ENCODE measurements at regions not wholly inside any gene's neighbourhood (a gene's known extent, or its start where the extent isn't known, plus 50 kb on each side); places are given as distances from the start of the nearest gene placed in this dataset.

DNA sequence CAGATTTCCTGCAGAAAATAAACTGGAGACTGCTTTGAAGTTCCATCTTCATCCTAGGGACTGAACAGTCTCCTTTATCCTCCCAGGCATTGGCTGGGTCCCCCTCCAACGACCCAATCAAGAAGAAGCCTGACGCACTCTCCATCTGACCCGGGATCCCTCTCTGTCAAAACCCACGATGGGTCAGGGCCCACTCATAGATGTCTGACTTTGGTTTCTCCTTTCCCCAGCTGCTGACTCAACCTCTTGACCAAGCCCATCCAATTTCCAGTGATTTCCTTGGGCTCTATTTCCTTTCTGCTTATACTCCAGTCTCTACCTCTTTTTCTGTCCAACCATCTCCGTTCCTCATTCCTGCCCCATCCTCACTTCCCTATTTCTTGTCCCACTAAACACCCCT lies 189.7 kb downstream of the MIAT start:
- Histone ChIP-seq H3K36me3 (ENCODE audit: control insufficient read depth in 4 of 4, insufficient read depth in 4 of 4, low read length in 4 of 4) (no peaks in the 10 kb centered on the region), H3K4me1 (ENCODE audit: control insufficient read depth in 5 of 5, insufficient read depth in 5 of 5, low read length in 5 of 5) (no peaks in the 10 kb centered on the region), H3K27ac (ENCODE audit: low read depth in 1 of 2, low read length in 1 of 2) (no peak overlapping the region), H3K27me3 (ENCODE audit: control insufficient read depth in 3 of 3, insufficient read depth in 3 of 3, low read length in 2 of 3) (peaks cover 0 to 6% (median 0%) of the 10 kb centered on the region in 3 donors), H3K9me3 (ENCODE audit: control insufficient read depth in 4 of 4, insufficient read depth in 3 of 4, low read length in 3 of 4) (no peaks in the 10 kb centered on the region), H3K4me3 (no peak overlapping the region), H3K9ac (ENCODE audit: insufficient read depth in 1 of 2, low read length in 2 of 2) (no peak overlapping the region)
- TF ChIP-seq CTCF (IDR thresholded peaks at IDR 0.05; ENCODE audit: control extremely low read depth, extremely low read depth): no peak
- WGBS, 2 donors: 75 to 79% methylated on average over 5 of the region's 5 CpGs
- ATAC-seq (ENCODE audit: insufficient read depth, low FRiP score): no peak
- DNase-seq: no peak

DNA sequence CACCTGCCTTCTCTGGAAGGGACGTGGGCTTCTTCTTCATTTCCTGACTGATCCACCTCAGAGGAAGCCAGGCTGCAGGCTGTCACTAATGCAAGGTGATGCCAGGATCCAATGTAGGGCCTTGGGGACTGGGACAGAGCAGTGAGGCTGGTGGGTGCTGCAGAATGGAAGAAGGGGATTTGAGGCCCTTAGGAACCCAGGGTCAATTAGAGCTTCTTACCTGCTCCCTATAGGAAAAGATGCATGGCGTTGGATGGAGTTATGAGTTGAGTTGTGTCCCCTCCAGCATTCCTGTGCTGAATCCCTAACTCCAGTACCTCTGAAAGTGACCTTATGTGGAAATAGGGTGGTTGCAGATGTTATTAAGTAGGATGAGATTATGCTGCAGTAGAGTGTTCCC lies 190.4 kb downstream of the MIAT start:
- Histone ChIP-seq H3K27ac (ENCODE audit: low read depth in 1 of 2, low read length in 1 of 2) (no peak overlapping the region), H3K9ac (ENCODE audit: insufficient read depth in 1 of 2, low read length in 2 of 2) (no peak overlapping the region), H3K4me1 (ENCODE audit: control insufficient read depth in 5 of 5, insufficient read depth in 5 of 5, low read length in 5 of 5) (no peaks in the 10 kb centered on the region), H3K27me3 (ENCODE audit: control insufficient read depth in 3 of 3, insufficient read depth in 3 of 3, low read length in 2 of 3) (no peaks in the 10 kb centered on the region), H3K9me3 (ENCODE audit: control insufficient read depth in 4 of 4, insufficient read depth in 3 of 4, low read length in 3 of 4) (no peaks in the 10 kb centered on the region), H3K4me3 (no peak overlapping the region), H3K36me3 (ENCODE audit: control insufficient read depth in 4 of 4, insufficient read depth in 4 of 4, low read length in 4 of 4) (no peaks in the 10 kb centered on the region)
- DNase-seq (no peak), ATAC-seq (ENCODE audit: insufficient read depth, low FRiP score) (no peak)
- no peak for TF ChIP-seq CTCF (IDR thresholded peaks at IDR 0.05; ENCODE audit: control extremely low read depth, extremely low read depth)
- 85 to 89% methylated on average over 2 of the region's 2 CpGs for whole genome bisulfite sequencing, 2 donors

DNA sequence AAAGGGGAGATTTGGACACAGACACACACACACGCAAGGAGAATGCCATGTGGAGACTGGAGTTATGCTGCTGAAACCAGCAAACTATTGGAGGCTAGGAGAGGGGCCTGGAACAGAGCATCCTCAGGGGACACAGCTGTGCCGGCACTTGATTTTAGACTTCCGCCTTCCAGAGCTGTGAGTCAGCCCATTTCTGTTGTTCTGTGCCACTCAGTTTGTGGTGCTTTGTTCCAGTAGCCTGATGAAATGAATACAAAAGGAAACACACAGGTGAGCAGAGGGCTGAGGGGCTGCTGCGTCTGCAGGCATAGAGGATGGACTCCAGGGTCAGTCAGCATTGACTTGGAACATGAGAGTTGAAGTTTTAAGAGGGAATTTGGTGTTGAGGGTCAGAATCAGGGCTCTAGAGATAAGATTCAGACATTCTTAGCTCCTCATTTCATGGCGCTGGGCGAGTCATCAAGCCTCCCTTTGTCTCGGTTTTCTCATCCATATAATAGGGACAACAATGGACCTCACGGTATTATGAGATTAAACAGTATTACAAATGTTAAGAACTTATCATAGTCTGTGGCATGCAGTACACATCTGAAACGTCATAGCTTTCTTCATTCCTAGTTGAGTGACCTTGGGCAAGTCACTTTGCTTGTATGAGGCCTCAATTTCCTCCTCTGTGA lies 191.0 kb downstream of the MIAT start:
- 82 to 91% methylated on average over 9 of the region's 9 CpGs for WGBS, 2 donors
- no peak for TF ChIP-seq CTCF (IDR thresholded peaks at IDR 0.05; ENCODE audit: control extremely low read depth, extremely low read depth)
- no peak for ATAC-seq (ENCODE audit: insufficient read depth, low FRiP score)

DNA sequence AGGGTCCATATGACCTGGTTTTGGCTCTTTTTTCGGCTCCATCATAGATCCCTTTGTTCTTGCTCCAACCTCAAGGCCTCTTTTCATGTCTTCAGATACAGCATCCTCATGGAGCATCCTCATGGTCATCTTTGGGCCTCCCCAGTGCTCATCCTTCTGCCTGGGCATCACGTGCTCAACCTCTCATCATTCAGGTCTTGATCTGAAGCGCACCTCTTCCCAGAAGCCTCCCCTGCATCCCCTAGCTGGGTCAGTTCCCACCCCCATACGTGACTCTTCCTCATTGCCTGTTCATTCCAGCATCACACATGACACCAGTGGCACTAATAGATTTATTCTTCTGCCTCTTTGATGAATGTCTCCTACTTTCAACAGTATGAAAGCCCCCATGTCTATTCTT lies 192.2 kb downstream of the MIAT start:
- H3K4me3 ChIP-seq: no peak overlapping the region
- DNase-seq (no peak), ATAC-seq (ENCODE audit: insufficient read depth, low FRiP score) (no peak)
- H3K27ac ChIP-seq (ENCODE audit: low read depth in 1 of 2, low read length in 1 of 2): no peak overlapping the region
- H3K27me3 ChIP-seq (ENCODE audit: control insufficient read depth in 3 of 3, insufficient read depth in 3 of 3, low read length in 2 of 3): no peaks in the 10 kb centered on the region
- no peaks in the 10 kb centered on the region for H3K9me3 ChIP-seq (ENCODE audit: control insufficient read depth in 4 of 4, insufficient read depth in 3 of 4, low read length in 3 of 4)
- 92 to 95% methylated on average over 4 of the region's 4 CpGs for WGBS, 2 donors
- TF ChIP-seq CTCF (IDR thresholded peaks at IDR 0.05; ENCODE audit: control extremely low read depth, extremely low read depth): no peak
- H3K9ac ChIP-seq (ENCODE audit: insufficient read depth in 1 of 2, low read length in 2 of 2): no peak overlapping the region
- H3K4me1 ChIP-seq (ENCODE audit: control insufficient read depth in 5 of 5, insufficient read depth in 5 of 5, low read length in 5 of 5): no peaks in the 10 kb centered on the region
- no peaks in the 10 kb centered on the region for H3K36me3 ChIP-seq (ENCODE audit: control insufficient read depth in 4 of 4, insufficient read depth in 4 of 4, low read length in 4 of 4)

More for the DNA sequence above, 191.0 kb downstream of the MIAT start:
- no peak for DNase-seq
- H3K36me3 ChIP-seq (ENCODE audit: control insufficient read depth in 4 of 4, insufficient read depth in 4 of 4, low read length in 4 of 4): no peaks in the 10 kb centered on the region
- H3K4me1 ChIP-seq (ENCODE audit: control insufficient read depth in 5 of 5, insufficient read depth in 5 of 5, low read length in 5 of 5): no peaks in the 10 kb centered on the region
- H3K9ac ChIP-seq (ENCODE audit: insufficient read depth in 1 of 2, low read length in 2 of 2): no peak overlapping the region
- no peak overlapping the region for H3K27ac ChIP-seq (ENCODE audit: low read depth in 1 of 2, low read length in 1 of 2)
- H3K27me3 ChIP-seq (ENCODE audit: control insufficient read depth in 3 of 3, insufficient read depth in 3 of 3, low read length in 2 of 3): no peaks in the 10 kb centered on the region
- H3K4me3 ChIP-seq: no peak overlapping the region
- H3K9me3 ChIP-seq (ENCODE audit: control insufficient read depth in 4 of 4, insufficient read depth in 3 of 4, low read length in 3 of 4): no peaks in the 10 kb centered on the region

Data from lung (tissue), 11 donors.